Keratinocyte (primary cell): ENCODE measurements at regions not wholly inside any gene's neighbourhood (a gene's known extent, or its start where the extent isn't known, plus 50 kb on each side); places are given as distances from the start of the nearest gene placed in this dataset.

ENCODE experiments used
- DNase-seq: peaks from one replicate; pipeline ENCODE4 v3.0.0-alpha.2; 2011; ENCODE audit warnings: low read depth, missing footprints, low spot score
- FAIRE-seq: peaks from 2 replicates; lab custom pipeline; 2011; peaks lifted over from hg19 to GRCh38; lab: Jason Lieb, UNC
- H2AFZ ChIP-seq: 2 replicates; pipeline ENCODE4 v1.6.0; 2012; ENCODE audit warnings: low read length, control low read depth, inconsistent platforms; ENCODE audit not compliant: control insufficient read depth
- H3K27ac ChIP-seq: 2 replicates; pipeline ENCODE4 v1.5.1; 2011; ENCODE audit warnings: low read length; ENCODE audit not compliant: control insufficient read depth, insufficient read depth
- H3K27me3 ChIP-seq: 3 replicates; pipeline ENCODE4 v1.6.0; 2011; ENCODE audit warnings: low read length; ENCODE audit not compliant: control insufficient read depth, insufficient read depth; ENCODE audit errors: extremely low read depth
- H3K36me3 ChIP-seq, 2 experiments: 2 replicates in 1 of 2; 3 replicates in 1 of 2; pipeline ENCODE4 v1.5.1; 2011; ENCODE audit warnings: low read length in 2 of 2, mild to moderate bottlenecking in 1 of 2; ENCODE audit not compliant: control insufficient read depth in 2 of 2, insufficient read depth in 2 of 2; ENCODE audit errors: extremely low read depth in 1 of 2
- H3K4me1 ChIP-seq: 3 replicates; pipeline ENCODE4 v1.5.1; 2011; ENCODE audit warnings: low read length; ENCODE audit not compliant: control insufficient read depth, insufficient read depth; ENCODE audit errors: extremely low read depth
- H3K4me2 ChIP-seq: 3 replicates; pipeline ENCODE4 v1.6.0; 2011; ENCODE audit warnings: low read depth, low read length; ENCODE audit not compliant: control insufficient read depth, insufficient read depth; ENCODE audit errors: extremely low read depth
- H3K4me3 ChIP-seq, 3 experiments: fragments of 200-600 bp in 1 of 3; sonication (generic) in 1 of 3; 2 replicates in 2 of 3; 3 replicates in 1 of 3; pipeline ENCODE4 v1.5.1; 2011 to 2016; ENCODE audit warnings: low read length in 3 of 3, mild to moderate bottlenecking in 3 of 3, control low read depth in 2 of 3, inconsistent platforms in 1 of 3, low read depth in 1 of 3, mixed read lengths in 1 of 3, mixed run types in 1 of 3, moderate library complexity in 1 of 3; ENCODE audit not compliant: control insufficient read depth in 2 of 3, insufficient read depth in 2 of 3; ENCODE audit errors: extremely low read depth in 1 of 3
- H3K79me2 ChIP-seq: 2 replicates; pipeline ENCODE4 v1.6.0; 2012; ENCODE audit warnings: low read length; ENCODE audit not compliant: control insufficient read depth, insufficient read depth
- H3K9ac ChIP-seq: 3 replicates; pipeline ENCODE4 v1.6.0; 2011; ENCODE audit warnings: low read length; ENCODE audit not compliant: control insufficient read depth, insufficient read depth; ENCODE audit errors: extremely low read depth
- H3K9me1 ChIP-seq: 3 replicates; pipeline ENCODE4 v1.6.0; 2011; ENCODE audit warnings: low read length; ENCODE audit not compliant: control insufficient read depth, insufficient read depth; ENCODE audit errors: extremely low read depth
- H3K9me3 ChIP-seq: 2 replicates; pipeline ENCODE4 v1.5.1; 2012; ENCODE audit warnings: low read depth, low read length; ENCODE audit not compliant: control insufficient read depth
- H4K20me1 ChIP-seq: 3 replicates; pipeline ENCODE4 v1.6.0; 2011; ENCODE audit warnings: low read length; ENCODE audit not compliant: control insufficient read depth, insufficient read depth; ENCODE audit errors: extremely low read depth
- EZH2 ChIP-seq: IDR thresholded peaks from one replicate; pipeline ENCODE4 v1.6.1; 2012; ENCODE audit warnings: inconsistent platforms, mild to moderate bottlenecking, low read length, moderate library complexity
- dilution Hi-C: fragments of 300-500 bp; cut with MboI; formaldehyde crosslinking; loops from one replicate; pipeline ENCODE4 v1.7.0; 2020; ENCODE audit warnings: low sequenced_read_pairs; ENCODE audit not compliant: extremely low pct_ligation_motif_present
- TF ChIP-seq, protein P1 (sequence below), 3 experiments: IDR thresholded peaks in 1 of 3; conservative IDR thresholded peaks in 1 of 3; optimal IDR thresholded peaks in 1 of 3; 2 replicates in 2 of 3; 3 replicates in 1 of 3; pipeline versions ENCODE3 to v1.5.1; 2011; ENCODE audit warnings: low read length in 3 of 3, mild to moderate bottlenecking in 3 of 3, moderate library complexity in 2 of 3, control low read depth in 1 of 3, inconsistent platforms in 1 of 3; ENCODE audit not compliant: insufficient read depth in 2 of 3; ENCODE audit errors: extremely low read depth in 1 of 3

GRCh38 chr4:117311989-117312388 lies 226.6 kb upstream of the TRAM1L1 start:
- no peak for FAIRE-seq
- Histone ChIP-seq H3K79me2 (no peaks in the 10 kb centered on the region), H3K4me2 (no peak overlapping the region), H3K4me1 (no peaks in the 10 kb centered on the region), H3K4me3 (no peak overlapping the region), H3K9ac (no peak overlapping the region), H2AFZ (no peak overlapping the region), H3K9me3 (no peaks in the 10 kb centered on the region), H3K9me1 (no peaks in the 10 kb centered on the region), H4K20me1 (no peaks in the 10 kb centered on the region), H3K27me3 (no peaks in the 10 kb centered on the region), H3K36me3 (no peaks in the 10 kb centered on the region), H3K27ac (no peak overlapping the region)
- no peak for DNase-seq
- dilution Hi-C loops = no loop called here
- TF ChIP-seq, protein P1, sequence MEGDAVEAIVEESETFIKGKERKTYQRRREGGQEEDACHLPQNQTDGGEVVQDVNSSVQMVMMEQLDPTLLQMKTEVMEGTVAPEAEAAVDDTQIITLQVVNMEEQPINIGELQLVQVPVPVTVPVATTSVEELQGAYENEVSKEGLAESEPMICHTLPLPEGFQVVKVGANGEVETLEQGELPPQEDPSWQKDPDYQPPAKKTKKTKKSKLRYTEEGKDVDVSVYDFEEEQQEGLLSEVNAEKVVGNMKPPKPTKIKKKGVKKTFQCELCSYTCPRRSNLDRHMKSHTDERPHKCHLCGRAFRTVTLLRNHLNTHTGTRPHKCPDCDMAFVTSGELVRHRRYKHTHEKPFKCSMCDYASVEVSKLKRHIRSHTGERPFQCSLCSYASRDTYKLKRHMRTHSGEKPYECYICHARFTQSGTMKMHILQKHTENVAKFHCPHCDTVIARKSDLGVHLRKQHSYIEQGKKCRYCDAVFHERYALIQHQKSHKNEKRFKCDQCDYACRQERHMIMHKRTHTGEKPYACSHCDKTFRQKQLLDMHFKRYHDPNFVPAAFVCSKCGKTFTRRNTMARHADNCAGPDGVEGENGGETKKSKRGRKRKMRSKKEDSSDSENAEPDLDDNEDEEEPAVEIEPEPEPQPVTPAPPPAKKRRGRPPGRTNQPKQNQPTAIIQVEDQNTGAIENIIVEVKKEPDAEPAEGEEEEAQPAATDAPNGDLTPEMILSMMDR (optimal IDR thresholded peaks at IDR 0.05 in 1 of 3, IDR thresholded peaks at IDR 0.05 in 1 of 3, conservative IDR thresholded peaks at IDR 0.05 in 1 of 3; ENCODE audit: extremely low read depth in 1 of 3, insufficient read depth in 2 of 3, low read length in 3 of 3) = no peak
- no peak for TF ChIP-seq EZH2

DNA sequence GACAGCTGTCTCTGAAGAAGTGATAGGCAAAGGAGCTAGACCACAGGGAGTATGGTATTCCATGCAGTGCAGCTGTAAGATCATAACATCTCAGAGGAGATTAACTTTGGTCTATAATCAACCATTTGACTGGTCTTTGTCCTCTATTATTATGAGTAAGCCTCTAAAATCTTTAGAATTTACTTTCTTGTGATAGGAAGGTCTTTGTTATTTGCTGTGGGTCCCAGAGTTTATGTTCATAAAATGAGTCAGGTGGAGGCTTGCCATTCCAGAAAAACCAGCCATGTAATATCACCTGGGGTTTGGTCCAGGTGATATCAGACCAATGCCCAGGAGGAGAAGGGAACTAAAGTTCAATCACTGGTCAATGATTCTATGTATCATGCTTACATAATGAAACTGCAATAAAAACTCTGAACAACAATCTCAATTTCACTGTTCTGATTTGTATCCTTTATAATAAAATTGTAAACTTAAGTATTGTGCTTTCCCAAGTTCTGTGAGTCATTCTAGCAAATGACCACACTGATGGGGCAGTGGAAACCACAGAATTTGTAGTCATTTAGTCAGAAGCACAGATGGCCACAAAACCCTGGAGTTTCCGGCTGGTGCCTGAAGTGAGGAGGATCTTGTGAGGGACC lies 239.6 kb upstream of the TRAM1L1 start:
- H3K4me2 ChIP-seq = no peak overlapping the region
- H3K9me1 ChIP-seq = no peaks in the 10 kb centered on the region
- DNase-seq (peak; percentile 19), FAIRE-seq (no peak)
- H3K4me3 ChIP-seq = no peak overlapping the region
- no peaks in the 10 kb centered on the region for H3K79me2 ChIP-seq
- no peaks in the 10 kb centered on the region for H3K9me3 ChIP-seq
- no peak overlapping the region for H3K9ac ChIP-seq
- dilution Hi-C loops = no loop called here
- peak overlapping the region; percentile 17 for H3K27ac ChIP-seq
- no peak overlapping the region for H2AFZ ChIP-seq
- H4K20me1 ChIP-seq = no peaks in the 10 kb centered on the region
- no peaks in the 10 kb centered on the region for H3K27me3 ChIP-seq
- no peaks in the 10 kb centered on the region for H3K36me3 ChIP-seq
- no peak for TF ChIP-seq EZH2
- TF ChIP-seq, protein P1 (optimal IDR thresholded peaks at IDR 0.05 in 1 of 3, IDR thresholded peaks at IDR 0.05 in 1 of 3, conservative IDR thresholded peaks at IDR 0.05 in 1 of 3; ENCODE audit: extremely low read depth in 1 of 3, insufficient read depth in 2 of 3, low read length in 3 of 3) = no peak
- no peaks in the 10 kb centered on the region for H3K4me1 ChIP-seq
